Left ventricle myocardium inferior (tissue), 1 donor: ENCODE measurements at regions not wholly inside any gene's neighbourhood (a gene's known extent, or its start where the extent isn't known, plus 50 kb on each side); places are given as distances from the start of the nearest gene placed in this dataset.
A peak's percentile ranks its signal among the peaks of the same experiment; 100 is the strongest.

Source experiments
- DNase-seq: peaks from one replicate; pipeline ENCODE4 v3.0.0-alpha.2; 2020
- H3K27ac ChIP-seq: fragments of 200-600 bp; replicated peaks from 2 replicates; pipeline ENCODE4 v1.8.0; 2021
- H3K27me3 ChIP-seq: fragments of 200-600 bp; 2 replicates; pipeline ENCODE4 v1.8.0; 2021; ENCODE audit warnings: low read depth
- H3K36me3 ChIP-seq: fragments of 200-600 bp; 2 replicates; pipeline ENCODE4 v1.8.0; 2021
- H3K4me1 ChIP-seq: fragments of 200-600 bp; 2 replicates; pipeline ENCODE4 v1.8.0; 2021
- H3K4me3 ChIP-seq: fragments of 200-600 bp; 2 replicates; pipeline ENCODE4 v1.8.0; 2021; ENCODE audit warnings: mild to moderate bottlenecking, moderate library complexity
- H3K9me3 ChIP-seq: fragments of 200-600 bp; replicated peaks from 2 replicates; pipeline ENCODE4 v1.8.0; 2021
- CTCF ChIP-seq: fragments of 200-600 bp; IDR thresholded peaks from 2 replicates; pipeline ENCODE4 v1.8.0; 2021; ENCODE audit warnings: antibody characterized with exemption, mild to moderate bottlenecking, borderline replicate concordance
- intact Hi-C: fragments of 100-400 bp; cut with micrococcal nuclease; formaldehyde crosslinking; loops from one replicate; pipeline ENCODE4 v1.11.0; 2022
- donor health status: DM: no; HTN: yes; CAD: no; lungs with severe emphysema.

GRCh38 chr3:30467596-30468238 is 138.7 kb upstream of the TGFBR2 start:
- Histone ChIP-seq H3K4me3 (no peak overlapping the region), H3K9me3 (peaks cover 14% of the 10 kb centered on the region), H3K27me3 (no peaks in the 10 kb centered on the region), H3K27ac (no peak overlapping the region), H3K36me3 (no peaks in the 10 kb centered on the region), H3K4me1 (peaks cover 23% of the 10 kb centered on the region)
- no peak for DNase-seq
- no peak for TF ChIP-seq CTCF
- intact Hi-C loops, result no loop called here

GRCh38 chr3:30469133-30469532 is 137.3 kb upstream of the TGFBR2 start:
- intact Hi-C loops, result no loop called here
- TF ChIP-seq CTCF, result no peak
- no peaks in the 10 kb centered on the region for H3K27me3 ChIP-seq
- no peak overlapping the region for H3K4me3 ChIP-seq
- peaks cover 13% of the 10 kb centered on the region for H3K9me3 ChIP-seq
- H3K4me1 ChIP-seq, result peaks cover 37% of the 10 kb centered on the region
- no peak for DNase-seq
- H3K27ac ChIP-seq, result no peak overlapping the region
- H3K36me3 ChIP-seq, result no peaks in the 10 kb centered on the region

- intact Hi-C loops, result no loop called here
- H3K4me1 ChIP-seq, result peaks cover 48% of the 10 kb centered on the region
These were observed 135.9 kb upstream of the TGFBR2 start for GRCh38 chr3:30470496-30470895.

GRCh38 chr3:30471066-30471465 is 135.3 kb upstream of the TGFBR2 start:
- no peak for DNase-seq
- no peaks in the 10 kb centered on the region for H3K36me3 ChIP-seq
- H3K9me3 ChIP-seq, result no peaks in the 10 kb centered on the region
- no peak overlapping the region for H3K4me3 ChIP-seq
- intact Hi-C loops, result no loop called here
- peak overlapping the region; percentile 76 for H3K27ac ChIP-seq
- H3K4me1 ChIP-seq, result peaks cover 48% of the 10 kb centered on the region
- no peaks in the 10 kb centered on the region for H3K27me3 ChIP-seq
- no peak for TF ChIP-seq CTCF

More at GRCh38 chr3:30470496-30470895, 135.9 kb upstream of the TGFBR2 start:
- DNase-seq, result no peak
- Histone ChIP-seq H3K27me3 (no peaks in the 10 kb centered on the region), H3K27ac (no peak overlapping the region), H3K36me3 (no peaks in the 10 kb centered on the region), H3K9me3 (no peaks in the 10 kb centered on the region), H3K4me3 (no peak overlapping the region)
- TF ChIP-seq CTCF, result no peak

- intact Hi-C loops, result loop anchor here (2.0 kb wide), 1 partner anchor 67 kb away; no protein-coding TSS in a partner anchor
- Histone ChIP-seq H3K27me3 (no peaks in the 10 kb centered on the region), H3K4me3 (no peak overlapping the region), H3K27ac (peak overlapping the region; percentile 76), H3K4me1 (peaks cover 56% of the 10 kb centered on the region), H3K9me3 (no peaks in the 10 kb centered on the region), H3K36me3 (no peaks in the 10 kb centered on the region)
- no peak for DNase-seq
- no peak for TF ChIP-seq CTCF
These were observed 134.5 kb upstream of the TGFBR2 start for GRCh38 chr3:30471796-30472489.
